HL-60 (cell line): ENCODE measurements at regions not wholly inside any gene's neighbourhood (a gene's known extent, or its start where the extent isn't known, plus 50 kb on each side); places are given as distances from the start of the nearest gene placed in this dataset.

Experiments used
- POLR2AphosphoS5 ChIP-seq: IDR thresholded peaks from 2 replicates; pipeline ENCODE4 v1.6.1; 2012; ENCODE audit warnings: low read depth
- SPI1 ChIP-seq: IDR thresholded peaks from 2 replicates; pipeline ENCODE4 v1.6.1; 2012; ENCODE audit warnings: low read depth, mild to moderate bottlenecking, borderline replicate concordance
- TF ChIP-seq, protein P1 (sequence below): IDR thresholded peaks from one replicate; pipeline ENCODE4 v1.5.1; 2011; ENCODE audit warnings: low read length, control low read depth, inconsistent platforms; ENCODE audit not compliant: insufficient read depth
- TF ChIP-seq, protein P2 (sequence below): IDR thresholded peaks from 2 replicates; pipeline ENCODE4 v1.6.1; 2012; ENCODE audit warnings: low read depth; ENCODE audit not compliant: insufficient replicate concordance

DNA sequence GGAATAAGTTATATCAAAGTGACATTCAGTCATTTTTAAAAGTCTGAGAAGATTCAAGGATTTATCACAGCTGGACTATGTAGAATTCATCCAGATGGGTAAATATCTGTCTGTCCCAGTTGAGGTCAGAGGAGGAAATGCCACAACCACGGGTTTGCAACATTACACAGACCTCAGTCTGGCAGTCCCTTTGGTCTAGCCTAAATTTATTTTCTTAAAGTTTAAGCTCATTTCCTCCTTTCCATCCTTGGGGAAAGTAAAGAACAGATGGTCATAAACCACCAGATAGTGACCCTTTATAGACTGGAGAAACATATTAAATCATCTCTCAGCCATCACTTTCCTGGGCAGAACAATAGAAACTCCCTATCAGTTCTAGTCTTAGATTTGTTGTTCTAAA, 238.4 kb upstream of the DDI1 start:
- TF ChIP-seq, protein P1, sequence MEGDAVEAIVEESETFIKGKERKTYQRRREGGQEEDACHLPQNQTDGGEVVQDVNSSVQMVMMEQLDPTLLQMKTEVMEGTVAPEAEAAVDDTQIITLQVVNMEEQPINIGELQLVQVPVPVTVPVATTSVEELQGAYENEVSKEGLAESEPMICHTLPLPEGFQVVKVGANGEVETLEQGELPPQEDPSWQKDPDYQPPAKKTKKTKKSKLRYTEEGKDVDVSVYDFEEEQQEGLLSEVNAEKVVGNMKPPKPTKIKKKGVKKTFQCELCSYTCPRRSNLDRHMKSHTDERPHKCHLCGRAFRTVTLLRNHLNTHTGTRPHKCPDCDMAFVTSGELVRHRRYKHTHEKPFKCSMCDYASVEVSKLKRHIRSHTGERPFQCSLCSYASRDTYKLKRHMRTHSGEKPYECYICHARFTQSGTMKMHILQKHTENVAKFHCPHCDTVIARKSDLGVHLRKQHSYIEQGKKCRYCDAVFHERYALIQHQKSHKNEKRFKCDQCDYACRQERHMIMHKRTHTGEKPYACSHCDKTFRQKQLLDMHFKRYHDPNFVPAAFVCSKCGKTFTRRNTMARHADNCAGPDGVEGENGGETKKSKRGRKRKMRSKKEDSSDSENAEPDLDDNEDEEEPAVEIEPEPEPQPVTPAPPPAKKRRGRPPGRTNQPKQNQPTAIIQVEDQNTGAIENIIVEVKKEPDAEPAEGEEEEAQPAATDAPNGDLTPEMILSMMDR = no peak
- TF ChIP-seq, protein P2, sequence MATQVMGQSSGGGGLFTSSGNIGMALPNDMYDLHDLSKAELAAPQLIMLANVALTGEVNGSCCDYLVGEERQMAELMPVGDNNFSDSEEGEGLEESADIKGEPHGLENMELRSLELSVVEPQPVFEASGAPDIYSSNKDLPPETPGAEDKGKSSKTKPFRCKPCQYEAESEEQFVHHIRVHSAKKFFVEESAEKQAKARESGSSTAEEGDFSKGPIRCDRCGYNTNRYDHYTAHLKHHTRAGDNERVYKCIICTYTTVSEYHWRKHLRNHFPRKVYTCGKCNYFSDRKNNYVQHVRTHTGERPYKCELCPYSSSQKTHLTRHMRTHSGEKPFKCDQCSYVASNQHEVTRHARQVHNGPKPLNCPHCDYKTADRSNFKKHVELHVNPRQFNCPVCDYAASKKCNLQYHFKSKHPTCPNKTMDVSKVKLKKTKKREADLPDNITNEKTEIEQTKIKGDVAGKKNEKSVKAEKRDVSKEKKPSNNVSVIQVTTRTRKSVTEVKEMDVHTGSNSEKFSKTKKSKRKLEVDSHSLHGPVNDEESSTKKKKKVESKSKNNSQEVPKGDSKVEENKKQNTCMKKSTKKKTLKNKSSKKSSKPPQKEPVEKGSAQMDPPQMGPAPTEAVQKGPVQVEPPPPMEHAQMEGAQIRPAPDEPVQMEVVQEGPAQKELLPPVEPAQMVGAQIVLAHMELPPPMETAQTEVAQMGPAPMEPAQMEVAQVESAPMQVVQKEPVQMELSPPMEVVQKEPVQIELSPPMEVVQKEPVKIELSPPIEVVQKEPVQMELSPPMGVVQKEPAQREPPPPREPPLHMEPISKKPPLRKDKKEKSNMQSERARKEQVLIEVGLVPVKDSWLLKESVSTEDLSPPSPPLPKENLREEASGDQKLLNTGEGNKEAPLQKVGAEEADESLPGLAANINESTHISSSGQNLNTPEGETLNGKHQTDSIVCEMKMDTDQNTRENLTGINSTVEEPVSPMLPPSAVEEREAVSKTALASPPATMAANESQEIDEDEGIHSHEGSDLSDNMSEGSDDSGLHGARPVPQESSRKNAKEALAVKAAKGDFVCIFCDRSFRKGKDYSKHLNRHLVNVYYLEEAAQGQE = no peak
- TF ChIP-seq POLR2AphosphoS5 (no peak), SPI1 (no peak)
